Endothelial cell of umbilical vein (primary cell): ENCODE measurements at regions not wholly inside any gene's neighbourhood (a gene's known extent, or its start where the extent isn't known, plus 50 kb on each side); places are given as distances from the start of the nearest gene placed in this dataset.

ENCODE experiments used
- BruUV-seq: library from RNA; stranded (reverse); fragments of 400-500 nt; replicated peaks from 2 replicates; lab custom pipeline; 2021; lab: Mats Ljungman, UMichigan
- CTCF ChIA-PET: fragments of 300-600, 350-600 bp; sonication (Branson Sonifier 250); formaldehyde crosslinking; loops from one replicate; lab custom pipeline; 2021; ENCODE audit warnings: antibody characterized with exemption, inconsistent platforms; lab: Charles Lee
- POLR2A ChIA-PET: fragments of 300-600, 350-600 bp; sonication (Branson Sonifier 250); formaldehyde crosslinking; loops from one replicate; lab custom pipeline; 2021; ENCODE audit warnings: antibody characterized with exemption, inconsistent platforms; lab: Charles Lee
- DNase-seq: peaks from one replicate; pipeline ENCODE4 v3.0.0-alpha.2; 2011; ENCODE audit warnings: low read depth, low spot score
- FAIRE-seq: peaks from 2 replicates; lab custom pipeline; 2011; peaks lifted over from hg19 to GRCh38; lab: Jason Lieb, UNC
- H2AFZ ChIP-seq: 2 replicates; pipeline ENCODE4 v1.6.0; 2012; ENCODE audit warnings: low read depth, low read length, control low read depth, inconsistent platforms
- H3K27ac ChIP-seq: 2 replicates; pipeline ENCODE4 v1.5.1; 2011; ENCODE audit warnings: low read depth, mild to moderate bottlenecking, control low read depth, low read length, moderate library complexity; ENCODE audit not compliant: insufficient read depth
- H3K27me3 ChIP-seq, 2 experiments: 2 replicates each; pipeline versions ENCODE4 v1.6.0 to v1.6.1; 2011; ENCODE audit warnings: low read length in 2 of 2, mixed read lengths in 1 of 2; ENCODE audit not compliant: control insufficient read depth in 2 of 2, insufficient read depth in 2 of 2
- H3K36me3 ChIP-seq, 2 experiments: 2 replicates in 1 of 2; 3 replicates in 1 of 2; pipeline ENCODE4 v1.5.1; 2011; ENCODE audit warnings: low read length in 2 of 2, mild to moderate bottlenecking in 1 of 2, moderate library complexity in 1 of 2; ENCODE audit not compliant: control insufficient read depth in 2 of 2, insufficient read depth in 2 of 2; ENCODE audit errors: extremely low read depth in 1 of 2
- H3K4me1 ChIP-seq: 3 replicates; pipeline ENCODE4 v1.5.1; 2011; ENCODE audit warnings: mild to moderate bottlenecking, low read length; ENCODE audit not compliant: control insufficient read depth, insufficient read depth; ENCODE audit errors: extremely low read depth
- H3K4me2 ChIP-seq: 2 replicates; pipeline ENCODE4 v1.6.1; 2011; ENCODE audit warnings: low read length, control low read depth, mixed read lengths; ENCODE audit not compliant: insufficient read depth
- H3K4me3 ChIP-seq, 3 experiments: fragments of 200-600 bp in 1 of 3; sonication (generic), shearing (Covaris generic) in 1 of 3; replicated peaks in 1 of 3; 2 replicates each; pipeline ENCODE4 v1.5.1; 2011 to 2016; ENCODE audit warnings: control low read depth in 3 of 3, low read length in 3 of 3, mild to moderate bottlenecking in 2 of 3, inconsistent platforms in 1 of 3, low read depth in 1 of 3, moderate library complexity in 1 of 3; ENCODE audit not compliant: insufficient read depth in 1 of 3
- H3K79me2 ChIP-seq: 2 replicates; pipeline ENCODE4 v1.6.0; 2012; ENCODE audit warnings: low read length, inconsistent platforms; ENCODE audit not compliant: control insufficient read depth, insufficient read depth
- H3K9ac ChIP-seq: replicated peaks from 2 replicates; pipeline ENCODE3; 2011; ENCODE audit warnings: low read length, control low read depth; ENCODE audit not compliant: insufficient read depth; ENCODE audit errors: extremely low read depth
- H3K9me1 ChIP-seq: replicated peaks from 3 replicates; pipeline ENCODE4 v1.6.0; 2011; ENCODE audit warnings: mild to moderate bottlenecking, low read length; ENCODE audit not compliant: control insufficient read depth, insufficient read depth; ENCODE audit errors: extremely low read depth
- H3K9me3 ChIP-seq: replicated peaks from 2 replicates; pipeline ENCODE4 v1.5.1; 2012; ENCODE audit warnings: low read length, inconsistent platforms; ENCODE audit not compliant: control insufficient read depth, insufficient read depth
- H4K20me1 ChIP-seq: replicated peaks from 2 replicates; pipeline ENCODE3; 2011; ENCODE audit warnings: mild to moderate bottlenecking, low read length; ENCODE audit not compliant: control insufficient read depth, insufficient read depth; ENCODE audit errors: extremely low read depth
- CTCF ChIP-seq, 2 donors: IDR thresholded peaks; 1 replicate in 1 of 2; 2 replicates in 1 of 2; pipeline ENCODE4 v1.5.1; 2011; ENCODE audit warnings: low read length in 2 of 2, mild to moderate bottlenecking in 2 of 2, moderate library complexity in 2 of 2, control low read depth in 1 of 2, inconsistent platforms in 1 of 2, low read depth in 1 of 2; ENCODE audit not compliant: insufficient read depth in 1 of 2; ENCODE audit errors: extremely low read depth in 1 of 2
- EZH2 ChIP-seq: IDR thresholded peaks from 2 replicates; pipeline ENCODE4 v1.6.1; 2012; ENCODE audit warnings: borderline replicate concordance, low read depth, mild to moderate bottlenecking, moderate library complexity, low read length, inconsistent platforms; ENCODE audit not compliant: severe bottlenecking
- FOS ChIP-seq: IDR thresholded peaks from 2 replicates; pipeline ENCODE4 v1.6.1; 2011; ENCODE audit warnings: mild to moderate bottlenecking, low read length, moderate library complexity, borderline replicate concordance; ENCODE audit not compliant: insufficient read depth
- GATA2 ChIP-seq: IDR thresholded peaks from 2 replicates; pipeline ENCODE4 v1.7.0; 2011; ENCODE audit warnings: low read depth, mild to moderate bottlenecking, moderate library complexity, mixed read lengths, low read length; ENCODE audit not compliant: insufficient read length, insufficient read depth
- JUN ChIP-seq: IDR thresholded peaks from 2 replicates; pipeline ENCODE4 v1.6.1; 2011; ENCODE audit warnings: borderline replicate concordance, low read depth; ENCODE audit not compliant: insufficient read length, insufficient read depth
- MAX ChIP-seq: IDR thresholded peaks from 2 replicates; pipeline ENCODE4 v1.6.1; 2011; ENCODE audit not compliant: insufficient read depth, insufficient read length
- MYC ChIP-seq: IDR thresholded peaks from one replicate; pipeline ENCODE4 v1.6.1; 2011; ENCODE audit warnings: mild to moderate bottlenecking, low read depth, low read length
- POLR2A ChIP-seq: IDR thresholded peaks from 2 replicates; pipeline ENCODE4 v1.6.1; 2012; ENCODE audit warnings: low read depth, mild to moderate bottlenecking, control low read depth, low read length
- POLR2AphosphoS5 ChIP-seq: IDR thresholded peaks from 2 replicates; pipeline ENCODE4 v1.6.1; 2012; ENCODE audit warnings: low read depth, mild to moderate bottlenecking, control low read depth, low read length, moderate library complexity; ENCODE audit not compliant: insufficient read depth
- dilution Hi-C: fragments of 300-500 bp; cut with MboI; formaldehyde crosslinking; loops from one replicate; pipeline ENCODE4 v1.15.0; 2019; ENCODE audit warnings: low sequenced_read_pairs; ENCODE audit not compliant: extremely low pct_ligation_motif_present
- intact Hi-C: fragments of 100-400 bp; cut with micrococcal nuclease; formaldehyde crosslinking; loops from one replicate; pipeline ENCODE4 v1.10.0; 2022

- Histone ChIP-seq H3K4me3 (no peak overlapping the region), H3K9ac (no peak overlapping the region), H3K4me1 (no peaks in the 10 kb centered on the region), H3K79me2 (no peaks in the 10 kb centered on the region), H3K36me3 (no peaks in the 10 kb centered on the region), H3K9me1 (no peaks in the 10 kb centered on the region), H3K4me2 (no peak overlapping the region), H3K9me3 (no peaks in the 10 kb centered on the region), H4K20me1 (no peaks in the 10 kb centered on the region), H2AFZ (no peak overlapping the region), H3K27ac (no peak overlapping the region), H3K27me3 (peaks cover 12 to 15% of the 10 kb centered on the region in 2 experiments)
- DNase-seq (no peak), FAIRE-seq (no peak)
- TF ChIP-seq CTCF (IDR thresholded peaks at IDR 0.05; ENCODE audit: extremely low read depth in 1 of 2, insufficient read depth in 1 of 2, low read depth in 1 of 2, low read length in 2 of 2) (no peak), FOS (no peak)
- ChIA-PET CTCF (interaction anchor here (0.7 to 2.2 kb wide), 20 partner anchors 10 to 1839 kb away, joined by 3 to 21 read pairs (median 4); no protein-coding TSS in a partner anchor), POLR2A (no interaction called here)
- no TSS peak for BruUV-seq
- intact Hi-C loops: loop anchor here (1.0 to 5.0 kb wide), 5 partner anchors 788 to 1832 kb away; no protein-coding TSS in a partner anchor
- dilution Hi-C loops: no loop called here
These were observed 208.3 kb upstream of the SPRED2 start for GRCh38 chr2:65640793-65641103.

- dilution Hi-C loops: no loop called here
These were observed 206.9 kb upstream of the SPRED2 start for GRCh38 chr2:65639156-65639864.

More at GRCh38 chr2:65639156-65639864, 206.9 kb upstream of the SPRED2 start:
- Histone ChIP-seq H3K9ac (no peak overlapping the region), H2AFZ (no peak overlapping the region), H3K36me3 (no peaks in the 10 kb centered on the region), H3K79me2 (no peaks in the 10 kb centered on the region), H3K4me1 (no peaks in the 10 kb centered on the region), H3K9me1 (no peaks in the 10 kb centered on the region), H4K20me1 (no peaks in the 10 kb centered on the region), H3K27me3 (peaks cover 14 to 15% of the 10 kb centered on the region in 2 experiments), H3K27ac (no peak overlapping the region), H3K9me3 (no peaks in the 10 kb centered on the region), H3K4me3 (no peak overlapping the region), H3K4me2 (no peak overlapping the region)
- FAIRE-seq: no peak
- ChIA-PET POLR2A (no interaction called here), CTCF (interaction anchor here (0.7 to 1.3 kb wide), 6 partner anchors 10 to 937 kb away, joined by 3 to 7 read pairs (median 3); no protein-coding TSS in a partner anchor)
- intact Hi-C loops: no loop called here
- no peak for TF ChIP-seq CTCF (IDR thresholded peaks at IDR 0.05; ENCODE audit: extremely low read depth in 1 of 2, insufficient read depth in 1 of 2, low read depth in 1 of 2, low read length in 2 of 2)
- TF ChIP-seq POLR2A: no peak
- TF ChIP-seq MAX: no peak
- no peak for TF ChIP-seq MYC
- TF ChIP-seq JUN: no peak
- no peak for TF ChIP-seq POLR2AphosphoS5
- TF ChIP-seq FOS: no peak
- no peak for TF ChIP-seq EZH2
- no peak for TF ChIP-seq GATA2
- BruUV-seq: no TSS peak
- no peak for DNase-seq
